ENCODE measurements at regions not wholly inside any gene's neighbourhood (a gene's known extent, or its start where the extent isn't known, plus 50 kb on each side); places are given as distances from the start of the nearest gene placed in this dataset.
"Not testable (repeated sequence)": the region's sequence is repeated elsewhere in the genome, so short reads cannot be mapped to it uniquely, and the experiment has no call there.

- DNase-seq, result not testable (repeated sequence)
Observed at GRCh38 chr2:154583274-154583673, 115.2 kb upstream of the KCNJ3 start.

- DNase-seq, result no peak
Observed at GRCh38 chr2:154587739-154588138, 110.8 kb upstream of the KCNJ3 start.

GRCh38 chr2:154588838-154589237, 109.7 kb upstream of the KCNJ3 start:
- DNase-seq, result no peak

GRCh38 chr2:154589514-154589913, 109.0 kb upstream of the KCNJ3 start:
- DNase-seq, result no peak

GRCh38 chr2:154591294-154591820, 107.1 kb upstream of the KCNJ3 start:
- no peak for DNase-seq

GRCh38 chr2:154599189-154599588, 99.3 kb upstream of the KCNJ3 start:
- DNase-seq, result no peak

GRCh38 chr2:154600927-154601494, 97.5 kb upstream of the KCNJ3 start:
- no peak for DNase-seq

GRCh38 chr2:154603682-154604081, 94.8 kb upstream of the KCNJ3 start:
- DNase-seq, result no peak

GRCh38 chr2:154608438-154608837, 90.1 kb upstream of the KCNJ3 start:
- DNase-seq, result no peak

- no peak for DNase-seq
Observed at GRCh38 chr2:154614906-154615305, 83.6 kb upstream of the KCNJ3 start.

GRCh38 chr2:154616659-154617058, 81.8 kb upstream of the KCNJ3 start:
- DNase-seq, result no peak

GRCh38 chr2:154620471-154620870, 78.0 kb upstream of the KCNJ3 start:
- DNase-seq, result no peak

GRCh38 chr2:154623819-154624218, 74.7 kb upstream of the KCNJ3 start:
- peak; percentile 39 for DNase-seq

GRCh38 chr2:154637456-154637855, 61.0 kb upstream of the KCNJ3 start:
- DNase-seq, result no peak

GRCh38 chr2:154638783-154639182, 59.7 kb upstream of the KCNJ3 start:
- DNase-seq, result no peak

GRCh38 chr2:154640000-154640399, 58.5 kb upstream of the KCNJ3 start:
- no peak for DNase-seq

Data from RPMI8226 (cell line).